ENCODE measurements at regions not wholly inside any gene's neighbourhood (a gene's known extent, or its start where the extent isn't known, plus 50 kb on each side); places are given as distances from the start of the nearest gene placed in this dataset.
A peak's percentile ranks its signal among the peaks of the same experiment; 100 is the strongest.

- no peak overlapping the region for H3K9ac ChIP-seq (ENCODE audit: insufficient read length, low read depth)
- H3K4me1 ChIP-seq (ENCODE audit: insufficient read depth, insufficient read length), result peaks cover 2% of the 10 kb centered on the region
- DNase-seq (ENCODE audit: low read depth, low spot score), result no peak
- H3K27me3 ChIP-seq (ENCODE audit: insufficient read depth, insufficient read length), result no peaks in the 10 kb centered on the region
- no peak overlapping the region for H3K4me3 ChIP-seq (ENCODE audit: insufficient read length, low read depth)
- TF ChIP-seq YY1 (IDR thresholded peaks at IDR 0.05; ENCODE audit: insufficient read depth, insufficient read length), result no peak
- H3K9me3 ChIP-seq (ENCODE audit: insufficient read depth, low read length), result no peaks in the 10 kb centered on the region
- no peaks in the 10 kb centered on the region for H3K36me3 ChIP-seq (ENCODE audit: insufficient read depth, insufficient read length, low read length)
These were observed 523.6 kb downstream of the BCOR start for GRCh38 chrX:39574178-39574577.

- no peak for TF ChIP-seq YY1 (IDR thresholded peaks at IDR 0.05; ENCODE audit: insufficient read depth, insufficient read length)
These were observed 521.5 kb downstream of the BCOR start for GRCh38 chrX:39576041-39576872.

GRCh38 chrX:39577206-39577984, 520.4 kb downstream of the BCOR start:
- no peak overlapping the region for H3K4me3 ChIP-seq (ENCODE audit: insufficient read length, low read depth)
- peaks cover 2% of the 10 kb centered on the region for H3K4me1 ChIP-seq (ENCODE audit: insufficient read depth, insufficient read length)
- DNase-seq (ENCODE audit: low read depth, low spot score), result no peak
- peak overlapping the region; percentile 5 for H3K9ac ChIP-seq (ENCODE audit: insufficient read length, low read depth)
- no peaks in the 10 kb centered on the region for H3K9me3 ChIP-seq (ENCODE audit: insufficient read depth, low read length)
- H3K27me3 ChIP-seq (ENCODE audit: insufficient read depth, insufficient read length), result no peaks in the 10 kb centered on the region
- TF ChIP-seq ZNF274 (IDR thresholded peaks at IDR 0.05; ENCODE audit: low read depth, low read length), result no peak
- TF ChIP-seq SUZ12 (IDR thresholded peaks at IDR 0.05; ENCODE audit: extremely low read depth, insufficient read depth, insufficient read length), result no peak
- TF ChIP-seq YY1 (IDR thresholded peaks at IDR 0.05; ENCODE audit: insufficient read depth, insufficient read length), result no peak
- no peaks in the 10 kb centered on the region for H3K36me3 ChIP-seq (ENCODE audit: insufficient read depth, insufficient read length, low read length)

More at GRCh38 chrX:39576041-39576872, 521.5 kb downstream of the BCOR start:
- no peak overlapping the region for H3K9ac ChIP-seq (ENCODE audit: insufficient read length, low read depth)
- H3K36me3 ChIP-seq (ENCODE audit: insufficient read depth, insufficient read length, low read length), result no peaks in the 10 kb centered on the region
- DNase-seq (ENCODE audit: low read depth, low spot score), result no peak
- H3K4me3 ChIP-seq (ENCODE audit: insufficient read length, low read depth), result no peak overlapping the region
- no peaks in the 10 kb centered on the region for H3K9me3 ChIP-seq (ENCODE audit: insufficient read depth, low read length)
- no peaks in the 10 kb centered on the region for H3K27me3 ChIP-seq (ENCODE audit: insufficient read depth, insufficient read length)
- peaks cover 2% of the 10 kb centered on the region for H3K4me1 ChIP-seq (ENCODE audit: insufficient read depth, insufficient read length)

- no peak overlapping the region for H3K4me3 ChIP-seq (ENCODE audit: insufficient read length, low read depth)
- H3K27me3 ChIP-seq (ENCODE audit: insufficient read depth, insufficient read length), result no peaks in the 10 kb centered on the region
- TF ChIP-seq YY1 (IDR thresholded peaks at IDR 0.05; ENCODE audit: insufficient read depth, insufficient read length) (no peak), ZNF274 (IDR thresholded peaks at IDR 0.05; ENCODE audit: low read depth, low read length) (no peak), SUZ12 (IDR thresholded peaks at IDR 0.05; ENCODE audit: extremely low read depth, insufficient read depth, insufficient read length) (no peak)
- H3K9me3 ChIP-seq (ENCODE audit: insufficient read depth, low read length), result no peaks in the 10 kb centered on the region
- no peak overlapping the region for H3K9ac ChIP-seq (ENCODE audit: insufficient read length, low read depth)
- H3K4me1 ChIP-seq (ENCODE audit: insufficient read depth, insufficient read length), result peaks cover 2% of the 10 kb centered on the region
- no peak for DNase-seq (ENCODE audit: low read depth, low spot score)
- H3K36me3 ChIP-seq (ENCODE audit: insufficient read depth, insufficient read length, low read length), result no peaks in the 10 kb centered on the region
These were observed 519.5 kb downstream of the BCOR start for GRCh38 chrX:39577985-39578869.

- Histone ChIP-seq H3K27me3 (ENCODE audit: insufficient read depth, insufficient read length) (no peaks in the 10 kb centered on the region), H3K9me3 (ENCODE audit: insufficient read depth, low read length) (peaks cover 5% of the 10 kb centered on the region; the same call in 1 of the 2 replicates), H3K9ac (ENCODE audit: insufficient read length, low read depth) (no peak overlapping the region), H3K4me3 (ENCODE audit: insufficient read length, low read depth) (no peak overlapping the region), H3K4me1 (ENCODE audit: insufficient read depth, insufficient read length) (peaks cover 2% of the 10 kb centered on the region), H3K36me3 (ENCODE audit: insufficient read depth, insufficient read length, low read length) (no peaks in the 10 kb centered on the region)
- no peak for TF ChIP-seq YY1 (IDR thresholded peaks at IDR 0.05; ENCODE audit: insufficient read depth, insufficient read length)
- no peak for TF ChIP-seq SUZ12 (IDR thresholded peaks at IDR 0.05; ENCODE audit: extremely low read depth, insufficient read depth, insufficient read length)
- no peak for TF ChIP-seq ZNF274 (IDR thresholded peaks at IDR 0.05; ENCODE audit: low read depth, low read length)
- no peak for DNase-seq (ENCODE audit: low read depth, low spot score)
These were observed 517.7 kb downstream of the BCOR start for GRCh38 chrX:39580043-39580442.

GRCh38 chrX:39581411-39581810, 516.3 kb downstream of the BCOR start:
- no peaks in the 10 kb centered on the region for H3K27me3 ChIP-seq (ENCODE audit: insufficient read depth, insufficient read length)
- TF ChIP-seq SUZ12 (IDR thresholded peaks at IDR 0.05; ENCODE audit: extremely low read depth, insufficient read depth, insufficient read length) (no peak), YY1 (IDR thresholded peaks at IDR 0.05; ENCODE audit: insufficient read depth, insufficient read length) (no peak), ZNF274 (IDR thresholded peaks at IDR 0.05; ENCODE audit: low read depth, low read length) (no peak)
- DNase-seq (ENCODE audit: low read depth, low spot score), result no peak
- H3K9me3 ChIP-seq (ENCODE audit: insufficient read depth, low read length), result peaks cover 5% of the 10 kb centered on the region; the same call in 1 of the 2 replicates
- H3K4me3 ChIP-seq (ENCODE audit: insufficient read length, low read depth), result no peak overlapping the region
- peaks cover under 1% of the 10 kb centered on the region for H3K4me1 ChIP-seq (ENCODE audit: insufficient read depth, insufficient read length)
- H3K9ac ChIP-seq (ENCODE audit: insufficient read length, low read depth), result no peak overlapping the region
- no peaks in the 10 kb centered on the region for H3K36me3 ChIP-seq (ENCODE audit: insufficient read depth, insufficient read length, low read length)

All from NT2/D1 (cell line).